Activated naive CD4-positive, alpha-beta T cell treated with anti-CD3 and anti-CD28 coated beads, Interleukin-2, amount 50 U/mL, for 24 hours (primary cell): ENCODE measurements at regions not wholly inside any gene's neighbourhood (a gene's known extent, or its start where the extent isn't known, plus 50 kb on each side); places are given as distances from the start of the nearest gene placed in this dataset.
"Not testable (repeated sequence)": the region's sequence is repeated elsewhere in the genome, so short reads cannot be mapped to it uniquely, and the experiment has no call there.

Experiments
- H3K27ac Mint-ChIP-seq: one replicate; pipeline ENCODE4 v1.8.0; 2021; ENCODE audit warnings: mild to moderate bottlenecking, mixed read lengths
- H3K27me3 Mint-ChIP-seq: one replicate; pipeline ENCODE4 v1.8.0; 2021; ENCODE audit warnings: mixed read lengths
- H3K36me3 Mint-ChIP-seq: one replicate; pipeline ENCODE4 v1.8.0; 2021; ENCODE audit warnings: mixed read lengths
- H3K4me1 Mint-ChIP-seq: one replicate; pipeline ENCODE4 v1.8.0; 2021; ENCODE audit warnings: mixed read lengths
- H3K4me3 Mint-ChIP-seq: one replicate; pipeline ENCODE4 v1.8.0; 2021; ENCODE audit warnings: mild to moderate bottlenecking, mixed read lengths
- H3K9me3 Mint-ChIP-seq: one replicate; pipeline ENCODE4 v1.8.0; 2021; ENCODE audit warnings: mixed read lengths

DNA sequence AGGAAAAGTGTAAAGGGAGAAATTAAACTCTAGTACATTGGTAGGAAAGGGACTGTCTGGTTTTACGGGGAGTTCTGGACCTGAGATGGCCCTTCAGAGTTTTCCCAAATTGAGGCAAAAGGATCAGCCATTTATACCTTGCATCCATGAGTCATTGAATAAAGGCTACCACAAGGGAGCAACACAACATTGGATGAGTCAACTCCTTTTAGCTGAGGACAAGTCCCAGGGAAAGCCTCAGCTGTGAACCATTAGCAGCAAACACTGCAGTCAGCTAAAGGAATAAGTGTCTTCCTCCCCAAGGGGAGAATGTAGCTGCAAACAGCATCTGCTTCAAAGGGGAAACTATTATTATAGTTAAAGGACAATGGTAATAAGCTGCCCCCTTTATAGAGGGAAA, 468.7 kb upstream of the ID4 start:
- Mint-ChIP-seq H3K27ac (no peak overlapping the region), H3K27me3 (no peaks in the 10 kb centered on the region), H3K4me3 (no peak overlapping the region), H3K36me3 (no peaks in the 10 kb centered on the region), H3K4me1 (no peaks in the 10 kb centered on the region), H3K9me3 (no peaks in the 10 kb centered on the region)

GRCh38 chr6:19369785-19370184, 467.4 kb upstream of the ID4 start:
- H3K4me3 Mint-ChIP-seq: no peak overlapping the region
- H3K36me3 Mint-ChIP-seq: no peaks in the 10 kb centered on the region
- H3K9me3 Mint-ChIP-seq: no peaks in the 10 kb centered on the region
- H3K27me3 Mint-ChIP-seq: no peaks in the 10 kb centered on the region
- no peaks in the 10 kb centered on the region for H3K4me1 Mint-ChIP-seq
- H3K27ac Mint-ChIP-seq: no peak overlapping the region

GRCh38 chr6:19370831-19371230, 466.3 kb upstream of the ID4 start:
- Mint-ChIP-seq H3K4me1 (no peaks in the 10 kb centered on the region), H3K9me3 (no peaks in the 10 kb centered on the region), H3K4me3 (no peak overlapping the region), H3K27ac (no peak overlapping the region), H3K36me3 (no peaks in the 10 kb centered on the region), H3K27me3 (no peaks in the 10 kb centered on the region)

DNA sequence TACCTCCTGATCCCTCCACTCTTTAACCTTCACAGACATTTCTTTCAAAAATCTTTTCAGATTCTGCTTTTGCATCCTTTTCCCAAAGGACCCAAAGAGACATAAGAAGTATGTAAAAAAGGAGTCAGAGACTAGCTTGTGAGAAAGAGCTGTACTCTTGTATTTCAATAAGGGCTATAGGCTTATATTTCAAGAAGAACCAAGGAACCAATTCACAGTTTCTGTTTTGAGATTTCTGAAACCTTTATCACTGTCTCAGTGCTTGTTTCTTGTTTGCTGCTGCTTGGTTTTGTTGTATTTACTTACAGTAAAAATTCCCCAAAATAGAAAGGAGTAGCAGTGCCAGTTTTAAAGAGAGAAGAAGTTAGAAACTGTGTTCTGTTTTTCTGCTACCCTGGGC, 461.6 kb upstream of the ID4 start:
- no peaks in the 10 kb centered on the region for H3K9me3 Mint-ChIP-seq
- H3K4me3 Mint-ChIP-seq: no peak overlapping the region
- H3K27ac Mint-ChIP-seq: no peak overlapping the region
- no peaks in the 10 kb centered on the region for H3K27me3 Mint-ChIP-seq
- H3K36me3 Mint-ChIP-seq: no peaks in the 10 kb centered on the region
- H3K4me1 Mint-ChIP-seq: no peaks in the 10 kb centered on the region

- H3K27ac Mint-ChIP-seq: no peak overlapping the region
- H3K36me3 Mint-ChIP-seq: no peaks in the 10 kb centered on the region
- H3K4me3 Mint-ChIP-seq: no peak overlapping the region
- no peaks in the 10 kb centered on the region for H3K27me3 Mint-ChIP-seq
- no peaks in the 10 kb centered on the region for H3K9me3 Mint-ChIP-seq
- H3K4me1 Mint-ChIP-seq: no peaks in the 10 kb centered on the region
Measured at GRCh38 chr6:19377722-19378121, 459.4 kb upstream of the ID4 start.

- Mint-ChIP-seq H3K36me3 (no peaks in the 10 kb centered on the region), H3K27me3 (no peaks in the 10 kb centered on the region), H3K9me3 (no peaks in the 10 kb centered on the region), H3K4me3 (no peak overlapping the region), H3K4me1 (no peaks in the 10 kb centered on the region), H3K27ac (no peak overlapping the region)
Measured at GRCh38 chr6:19380293-19380692, 456.9 kb upstream of the ID4 start.

DNA sequence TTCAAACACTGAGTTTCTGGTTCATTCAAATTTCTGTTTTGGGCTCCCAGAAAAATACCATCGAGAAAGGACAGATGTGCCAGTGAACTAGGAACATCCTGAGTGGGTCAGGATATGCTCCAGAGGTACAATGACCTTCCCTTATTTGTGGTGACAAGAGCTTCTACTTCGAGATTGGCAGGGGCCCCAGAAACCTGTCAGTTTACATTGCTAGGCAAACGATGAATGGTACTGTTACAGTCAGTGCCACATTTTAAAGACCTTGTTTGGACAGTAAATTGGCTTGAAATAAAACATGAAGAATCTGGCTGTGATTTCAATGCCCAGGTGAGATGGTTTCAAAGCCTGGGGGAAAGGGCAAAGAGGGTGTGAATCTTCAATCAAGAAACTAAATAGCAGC, 454.5 kb upstream of the ID4 start:
- Mint-ChIP-seq H3K4me1 (no peaks in the 10 kb centered on the region), H3K36me3 (no peaks in the 10 kb centered on the region), H3K4me3 (no peak overlapping the region), H3K27ac (no peak overlapping the region), H3K9me3 (no peaks in the 10 kb centered on the region), H3K27me3 (no peaks in the 10 kb centered on the region)

- Mint-ChIP-seq H3K4me3 (no peak overlapping the region), H3K27me3 (no peaks in the 10 kb centered on the region), H3K36me3 (no peaks in the 10 kb centered on the region), H3K27ac (no peak overlapping the region), H3K9me3 (peaks cover 6% of the 10 kb centered on the region), H3K4me1 (no peaks in the 10 kb centered on the region)
Measured at GRCh38 chr6:19391926-19392325, 445.2 kb upstream of the ID4 start.

- Mint-ChIP-seq H3K27me3 (no peaks in the 10 kb centered on the region), H3K27ac (no peak overlapping the region), H3K36me3 (no peaks in the 10 kb centered on the region), H3K4me1 (no peaks in the 10 kb centered on the region), H3K9me3 (peaks cover 13% of the 10 kb centered on the region), H3K4me3 (no peak overlapping the region)
Measured at GRCh38 chr6:19394051-19394450, 443.1 kb upstream of the ID4 start.

- H3K4me3 Mint-ChIP-seq: no peak overlapping the region
- no peaks in the 10 kb centered on the region for H3K4me1 Mint-ChIP-seq
- peaks cover 17% of the 10 kb centered on the region for H3K9me3 Mint-ChIP-seq
- H3K27me3 Mint-ChIP-seq: no peaks in the 10 kb centered on the region
- H3K27ac Mint-ChIP-seq: no peak overlapping the region
- H3K36me3 Mint-ChIP-seq: no peaks in the 10 kb centered on the region
Measured at GRCh38 chr6:19394687-19395086, 442.5 kb upstream of the ID4 start.

DNA sequence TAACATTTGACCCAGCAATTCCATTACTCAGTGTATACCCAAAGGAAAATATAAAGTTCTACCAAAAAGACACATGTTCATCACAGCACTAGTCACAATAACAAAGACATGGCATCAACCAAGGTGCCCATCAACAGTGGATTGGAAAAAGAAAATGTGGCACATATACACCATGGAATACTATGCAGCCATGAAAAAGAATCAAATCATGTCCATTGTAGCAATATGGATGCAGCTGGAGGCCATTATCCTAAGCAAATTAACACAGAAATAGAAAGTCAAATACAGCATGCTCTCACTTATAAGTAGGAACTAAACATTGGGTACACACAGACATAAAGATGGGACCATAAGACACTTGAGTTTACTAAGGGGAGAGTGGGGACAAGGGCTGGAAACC, 441.9 kb upstream of the ID4 start:
- no peak overlapping the region for H3K27ac Mint-ChIP-seq
- no peaks in the 10 kb centered on the region for H3K27me3 Mint-ChIP-seq
- peaks cover 19% of the 10 kb centered on the region for H3K9me3 Mint-ChIP-seq
- no peaks in the 10 kb centered on the region for H3K4me1 Mint-ChIP-seq
- no peaks in the 10 kb centered on the region for H3K36me3 Mint-ChIP-seq
- H3K4me3 Mint-ChIP-seq: no peak overlapping the region

DNA sequence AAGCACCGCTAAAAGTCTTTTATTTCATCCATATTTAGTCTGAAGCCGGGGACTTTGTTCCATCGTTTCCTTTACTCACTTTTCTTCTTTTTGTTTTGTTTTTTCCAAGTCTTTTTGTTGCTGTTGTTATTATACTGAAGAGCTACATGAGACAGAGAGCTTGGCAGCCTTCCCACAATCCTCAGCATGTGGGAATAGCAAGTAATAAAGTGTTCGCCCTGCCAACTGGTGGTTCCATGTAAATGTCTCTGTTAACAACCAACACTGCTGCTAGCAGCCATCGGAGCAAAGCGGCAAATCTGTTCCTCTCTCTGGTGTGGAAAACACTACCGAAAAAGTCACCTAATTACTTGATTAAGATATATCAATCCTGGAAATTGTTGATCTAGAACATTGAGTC, 437.8 kb upstream of the ID4 start:
- no peaks in the 10 kb centered on the region for H3K36me3 Mint-ChIP-seq
- no peaks in the 10 kb centered on the region for H3K4me1 Mint-ChIP-seq
- H3K27ac Mint-ChIP-seq: no peak overlapping the region
- H3K27me3 Mint-ChIP-seq: no peaks in the 10 kb centered on the region
- peaks cover 23% of the 10 kb centered on the region for H3K9me3 Mint-ChIP-seq
- no peak overlapping the region for H3K4me3 Mint-ChIP-seq

GRCh38 chr6:19404884-19405283, 432.3 kb upstream of the ID4 start:
- not testable (repeated sequence) for H3K27me3 Mint-ChIP-seq

DNA sequence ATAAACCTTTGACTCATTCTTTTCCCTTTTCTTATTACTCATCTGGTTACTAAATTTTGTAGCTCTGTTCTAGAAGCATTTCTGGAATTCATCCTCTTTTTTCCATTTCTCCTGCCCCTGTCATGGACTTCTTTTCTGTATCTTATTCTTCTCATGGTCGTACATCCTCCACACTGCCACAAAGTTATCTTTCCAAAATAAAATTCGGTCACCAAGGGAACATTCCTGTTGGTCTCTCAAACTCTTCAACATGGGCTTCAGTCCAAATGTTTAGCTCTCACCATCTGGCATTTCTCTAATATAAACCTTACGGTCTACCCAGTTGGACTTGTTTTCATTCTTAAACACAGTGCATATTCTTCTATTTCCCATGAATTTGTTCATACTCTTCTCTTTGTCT, 428.8 kb upstream of the ID4 start:
- no peaks in the 10 kb centered on the region for H3K4me1 Mint-ChIP-seq
- peaks cover 14% of the 10 kb centered on the region for H3K9me3 Mint-ChIP-seq
- peaks cover 2% of the 10 kb centered on the region for H3K36me3 Mint-ChIP-seq
- no peak overlapping the region for H3K27ac Mint-ChIP-seq
- no peaks in the 10 kb centered on the region for H3K27me3 Mint-ChIP-seq
- no peak overlapping the region for H3K4me3 Mint-ChIP-seq

More at GRCh38 chr6:19404884-19405283, 432.3 kb upstream of the ID4 start:
- not testable (repeated sequence) for H3K4me3 Mint-ChIP-seq, H3K4me1 Mint-ChIP-seq, H3K27ac Mint-ChIP-seq, H3K36me3 Mint-ChIP-seq
- peaks cover 17% of the 10 kb centered on the region for H3K9me3 Mint-ChIP-seq

- Mint-ChIP-seq H3K27me3 (no peaks in the 10 kb centered on the region), H3K9me3 (peaks cover 7% of the 10 kb centered on the region), H3K27ac (no peak overlapping the region), H3K4me3 (no peak overlapping the region), H3K36me3 (no peaks in the 10 kb centered on the region), H3K4me1 (no peaks in the 10 kb centered on the region)
Measured at GRCh38 chr6:19410481-19410880, 426.7 kb upstream of the ID4 start.

DNA sequence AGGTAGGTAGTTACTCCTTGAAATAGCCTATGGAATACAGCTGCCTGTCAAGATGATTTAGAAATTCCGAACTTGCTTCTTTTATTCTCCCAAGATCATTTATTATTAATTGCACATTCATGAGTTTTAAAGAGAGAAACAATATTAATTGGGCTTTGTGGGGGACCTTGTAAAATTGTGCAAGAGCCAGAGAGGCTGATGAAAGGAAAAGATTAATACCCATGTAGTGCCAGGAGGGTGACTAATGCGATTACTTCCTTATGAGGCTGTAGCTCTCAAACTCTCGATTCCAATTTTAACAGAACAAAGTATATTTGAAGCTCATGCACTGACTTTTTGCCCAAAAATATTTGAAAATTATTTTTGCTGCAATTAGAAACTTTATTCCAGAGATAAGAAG, 423.8 kb upstream of the ID4 start:
- no peaks in the 10 kb centered on the region for H3K27me3 Mint-ChIP-seq
- H3K36me3 Mint-ChIP-seq: no peaks in the 10 kb centered on the region
- H3K4me3 Mint-ChIP-seq: no peak overlapping the region
- no peak overlapping the region for H3K27ac Mint-ChIP-seq
- peaks cover 6% of the 10 kb centered on the region for H3K9me3 Mint-ChIP-seq
- H3K4me1 Mint-ChIP-seq: no peaks in the 10 kb centered on the region

- Mint-ChIP-seq H3K4me3 (no peak overlapping the region), H3K9me3 (peaks cover 6% of the 10 kb centered on the region), H3K36me3 (no peaks in the 10 kb centered on the region), H3K27me3 (no peaks in the 10 kb centered on the region), H3K4me1 (no peaks in the 10 kb centered on the region), H3K27ac (no peak overlapping the region)
Measured at GRCh38 chr6:19415605-19416326, 421.4 kb upstream of the ID4 start.
